ENCODE measurements at regions not wholly inside any gene's neighbourhood (a gene's known extent, or its start where the extent isn't known, plus 50 kb on each side); places are given as distances from the start of the nearest gene placed in this dataset.

GRCh38 chr3:168859143-168859542, 763.4 kb upstream of the GOLIM4 start:
- DNase-seq = no peak
- Histone ChIP-seq H3K27ac (no peak overlapping the region), H3K9ac (ENCODE audit: low read depth in 2 of 2, low read length in 2 of 2) (no peak overlapping the region), H3K27me3 (no peaks in the 10 kb centered on the region), H3K36me3 (no peaks in the 10 kb centered on the region), H3K9me3 (no peaks in the 10 kb centered on the region), H3K4me1 (no peaks in the 10 kb centered on the region), H3K4me3 (no peak overlapping the region)
- intact Hi-C loops (cut with DNase I) = no loop called here
- TF ChIP-seq, protein P1, sequence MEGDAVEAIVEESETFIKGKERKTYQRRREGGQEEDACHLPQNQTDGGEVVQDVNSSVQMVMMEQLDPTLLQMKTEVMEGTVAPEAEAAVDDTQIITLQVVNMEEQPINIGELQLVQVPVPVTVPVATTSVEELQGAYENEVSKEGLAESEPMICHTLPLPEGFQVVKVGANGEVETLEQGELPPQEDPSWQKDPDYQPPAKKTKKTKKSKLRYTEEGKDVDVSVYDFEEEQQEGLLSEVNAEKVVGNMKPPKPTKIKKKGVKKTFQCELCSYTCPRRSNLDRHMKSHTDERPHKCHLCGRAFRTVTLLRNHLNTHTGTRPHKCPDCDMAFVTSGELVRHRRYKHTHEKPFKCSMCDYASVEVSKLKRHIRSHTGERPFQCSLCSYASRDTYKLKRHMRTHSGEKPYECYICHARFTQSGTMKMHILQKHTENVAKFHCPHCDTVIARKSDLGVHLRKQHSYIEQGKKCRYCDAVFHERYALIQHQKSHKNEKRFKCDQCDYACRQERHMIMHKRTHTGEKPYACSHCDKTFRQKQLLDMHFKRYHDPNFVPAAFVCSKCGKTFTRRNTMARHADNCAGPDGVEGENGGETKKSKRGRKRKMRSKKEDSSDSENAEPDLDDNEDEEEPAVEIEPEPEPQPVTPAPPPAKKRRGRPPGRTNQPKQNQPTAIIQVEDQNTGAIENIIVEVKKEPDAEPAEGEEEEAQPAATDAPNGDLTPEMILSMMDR (IDR thresholded peaks at IDR 0.05) = no peak

DNA sequence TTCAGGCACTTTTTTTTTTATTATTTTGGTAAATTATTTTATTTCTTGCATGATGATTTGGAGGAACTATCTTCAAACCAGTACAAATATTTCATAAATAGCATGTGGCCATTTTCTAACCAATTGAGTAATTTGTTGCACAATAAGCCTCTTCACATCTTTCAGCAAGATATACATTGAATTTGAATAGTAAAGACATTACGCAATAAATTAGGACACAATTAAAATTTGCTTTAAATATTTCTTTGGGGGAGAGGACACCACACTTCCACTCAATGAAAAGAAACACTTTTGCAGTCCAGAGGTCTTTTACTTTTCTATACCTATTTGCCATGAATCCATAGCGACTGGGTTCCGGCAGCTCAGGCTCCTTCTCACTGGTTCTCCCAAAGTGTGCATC, 762.6 kb upstream of the GOLIM4 start:
- no peak for DNase-seq
- Histone ChIP-seq H3K27me3 (no peaks in the 10 kb centered on the region), H3K4me1 (no peaks in the 10 kb centered on the region), H3K9ac (ENCODE audit: low read depth in 2 of 2, low read length in 2 of 2) (no peak overlapping the region), H3K9me3 (no peaks in the 10 kb centered on the region), H3K36me3 (no peaks in the 10 kb centered on the region), H3K27ac (no peak overlapping the region), H3K4me3 (no peak overlapping the region)
- intact Hi-C loops (cut with DNase I) = no loop called here
- TF ChIP-seq, protein P1 (IDR thresholded peaks at IDR 0.05) = no peak

DNA sequence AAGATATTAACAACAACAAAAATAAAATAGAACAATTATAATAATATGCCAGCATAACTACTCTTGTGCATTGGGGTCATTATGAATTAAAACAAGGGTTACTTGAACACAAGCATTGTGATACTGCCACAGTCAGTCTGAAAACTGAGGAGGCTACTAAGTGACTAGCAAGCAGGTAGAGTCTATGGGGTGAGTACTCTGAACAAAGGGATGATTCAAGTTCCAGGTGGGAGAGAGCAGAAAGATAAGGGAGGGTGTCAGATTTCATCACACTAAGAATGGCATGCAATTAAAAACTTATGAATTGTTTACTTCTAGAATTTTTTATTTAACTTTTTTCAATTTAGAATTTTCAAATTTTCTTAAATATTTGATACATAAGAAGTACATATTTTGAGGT, 754.4 kb upstream of the GOLIM4 start:
- no peak for DNase-seq
- H3K4me3 ChIP-seq = no peak overlapping the region
- intact Hi-C loops (cut with DNase I) = no loop called here
- H3K4me1 ChIP-seq = no peaks in the 10 kb centered on the region
- no peak overlapping the region for H3K27ac ChIP-seq
- TF ChIP-seq, protein P1 (IDR thresholded peaks at IDR 0.05) = no peak
- no peaks in the 10 kb centered on the region for H3K36me3 ChIP-seq
- H3K27me3 ChIP-seq = no peaks in the 10 kb centered on the region
- no peak overlapping the region for H3K9ac ChIP-seq (ENCODE audit: low read depth in 2 of 2, low read length in 2 of 2)
- H3K9me3 ChIP-seq = no peaks in the 10 kb centered on the region

GRCh38 chr3:168847291-168847883, 751.7 kb upstream of the GOLIM4 start:
- Histone ChIP-seq H3K27me3 (no peaks in the 10 kb centered on the region), H3K9me3 (no peaks in the 10 kb centered on the region), H3K4me1 (no peaks in the 10 kb centered on the region), H3K27ac (no peak overlapping the region), H3K4me3 (no peak overlapping the region), H3K36me3 (no peaks in the 10 kb centered on the region), H3K9ac (ENCODE audit: low read depth in 2 of 2, low read length in 2 of 2) (no peak overlapping the region)
- intact Hi-C loops (cut with DNase I) = loop anchor here (2.0 to 5.0 kb wide), 2 partner anchors 335 to 635 kb away; no protein-coding TSS in a partner anchor
- DNase-seq = no peak
- TF ChIP-seq, protein P1 (IDR thresholded peaks at IDR 0.05) = peak; percentile 42

DNA sequence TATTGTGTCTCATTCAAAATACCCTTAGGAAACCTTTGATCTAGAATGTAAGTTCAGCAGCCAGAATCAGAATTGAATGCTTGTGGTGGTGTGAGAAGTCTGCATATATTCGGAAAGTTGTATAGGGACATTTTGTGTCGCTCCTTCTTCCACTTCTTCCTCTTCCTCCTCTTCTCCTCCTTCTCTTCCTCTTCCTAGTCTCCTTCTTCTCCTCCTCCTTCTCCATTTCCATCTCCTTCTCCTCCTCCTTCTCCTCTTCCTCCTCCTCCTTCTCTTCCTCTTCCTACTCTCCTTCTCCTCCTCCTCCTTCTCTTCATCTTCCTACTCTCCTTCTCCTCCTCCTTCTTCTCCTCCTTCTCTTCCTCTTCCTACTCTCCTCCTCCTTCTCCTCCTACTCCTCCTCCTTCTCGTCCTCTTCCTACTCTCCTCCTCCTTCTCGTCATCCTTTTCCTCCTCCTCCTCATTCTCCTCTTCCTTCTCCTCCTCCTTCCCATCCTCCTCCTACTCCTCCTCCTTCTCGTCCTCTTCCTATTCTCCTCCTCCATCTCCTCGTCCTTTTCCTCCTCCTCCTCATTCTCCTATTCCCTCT, 749.3 kb upstream of the GOLIM4 start:
- H3K4me1 ChIP-seq = no peaks in the 10 kb centered on the region
- TF ChIP-seq, protein P1 (IDR thresholded peaks at IDR 0.05) = no peak
- no peaks in the 10 kb centered on the region for H3K27me3 ChIP-seq
- intact Hi-C loops (cut with DNase I) = loop anchor here (5.0 kb wide), 1 partner anchor 333 kb away; no protein-coding TSS in a partner anchor
- no peak overlapping the region for H3K9ac ChIP-seq (ENCODE audit: low read depth in 2 of 2, low read length in 2 of 2)
- no peaks in the 10 kb centered on the region for H3K36me3 ChIP-seq
- H3K27ac ChIP-seq = no peak overlapping the region
- no peak overlapping the region for H3K4me3 ChIP-seq
- H3K9me3 ChIP-seq = no peaks in the 10 kb centered on the region
- no peak for DNase-seq
